CD4-positive, alpha-beta T cell treated with Interleukin-15 for 4 hours (primary cell): ENCODE measurements at regions not wholly inside any gene's neighbourhood (a gene's known extent, or its start where the extent isn't known, plus 50 kb on each side); places are given as distances from the start of the nearest gene placed in this dataset.
A peak's percentile ranks its signal among the peaks of the same experiment; 100 is the strongest.

Experiments
- DNase-seq: peaks from one replicate; pipeline ENCODE4 v3.0.0-alpha.2; 2020; ENCODE audit warnings: low spot score

GRCh38 chr2:64704161-64704560, 50.4 kb upstream of the SERTAD2 start:
- no peak for DNase-seq

GRCh38 chr2:64704996-64705395, 51.3 kb upstream of the SERTAD2 start:
- DNase-seq: no peak

- DNase-seq: no peak
Measured at GRCh38 chr2:64707276-64707675, 53.6 kb upstream of the SERTAD2 start.

- DNase-seq: no peak
Measured at GRCh38 chr2:64708829-64709228, 55.1 kb upstream of the SERTAD2 start.

GRCh38 chr2:64711252-64711800, 57.6 kb upstream of the SERTAD2 start:
- no peak for DNase-seq

- no peak for DNase-seq
Measured at GRCh38 chr2:64713686-64714085, 60.0 kb upstream of the SERTAD2 start.

- no peak for DNase-seq
Measured at GRCh38 chr2:64716569-64716968, 62.9 kb upstream of the SERTAD2 start.

- DNase-seq: no peak
Measured at GRCh38 chr2:64718250-64718885, 64.7 kb upstream of the SERTAD2 start.

- no peak for DNase-seq
Measured at GRCh38 chr2:64720535-64721319, 67.0 kb upstream of the SERTAD2 start.

GRCh38 chr2:64721320-64721623, 67.6 kb upstream of the SERTAD2 start:
- DNase-seq: no peak

GRCh38 chr2:64722291-64723044, 68.8 kb upstream of the SERTAD2 start:
- no peak for DNase-seq

GRCh38 chr2:64727013-64727767, 73.5 kb upstream of the SERTAD2 start:
- DNase-seq: peak; percentile 28

GRCh38 chr2:64727843-64728463, 74.2 kb upstream of the SERTAD2 start:
- DNase-seq: no peak

GRCh38 chr2:64730551-64731262, 77.0 kb upstream of the SERTAD2 start:
- DNase-seq: peak; percentile 25

- DNase-seq: no peak
Measured at GRCh38 chr2:64731263-64731643, 77.5 kb upstream of the SERTAD2 start.

- no peak for DNase-seq
Measured at GRCh38 chr2:64731746-64732145, 78.0 kb upstream of the SERTAD2 start.

GRCh38 chr2:64732146-64732545, 78.4 kb upstream of the SERTAD2 start:
- DNase-seq: no peak

GRCh38 chr2:64735504-64735903, 81.8 kb upstream of the SERTAD2 start:
- no peak for DNase-seq

- DNase-seq: no peak
Measured at GRCh38 chr2:64737547-64737946, 83.8 kb upstream of the SERTAD2 start.

GRCh38 chr2:64738026-64738425, 84.3 kb upstream of the SERTAD2 start:
- DNase-seq: no peak

- no peak for DNase-seq
Measured at GRCh38 chr2:64742678-64743077, 89.0 kb upstream of the SERTAD2 start.
